Activated CD4-positive, alpha-beta T cell treated with anti-CD3 and anti-CD28 coated beads for 24 hours (primary cell): ENCODE measurements at regions not wholly inside any gene's neighbourhood (a gene's known extent, or its start where the extent isn't known, plus 50 kb on each side); places are given as distances from the start of the nearest gene placed in this dataset.
"Not testable (repeated sequence)": the region's sequence is repeated elsewhere in the genome, so short reads cannot be mapped to it uniquely, and the experiment has no call there.

Experiments used
- DNase-seq, 2 donors: peaks; one replicate each; pipeline ENCODE4 v3.0.0-alpha.2; 2020; ENCODE audit warnings: low read depth in 2 of 2

DNA sequence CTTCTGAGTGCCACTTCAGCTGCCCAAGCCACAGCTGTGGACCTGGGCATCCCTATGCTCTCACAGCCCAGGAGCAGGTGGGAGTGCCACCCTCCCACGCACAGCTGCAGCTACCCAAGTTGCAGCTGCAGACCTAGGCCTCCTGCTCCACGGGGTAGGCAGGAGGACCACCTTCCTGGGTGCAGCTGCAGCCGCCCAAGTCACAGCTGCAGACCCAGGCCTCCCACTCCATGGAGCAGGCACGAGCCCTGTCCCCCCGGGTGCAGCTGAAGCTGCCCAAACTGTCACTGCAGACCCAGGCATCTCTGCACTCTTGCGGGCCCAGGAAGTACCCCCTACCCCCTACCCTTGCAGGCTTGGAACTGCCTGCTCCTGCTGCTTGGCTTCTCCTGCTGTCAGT, 260.2 kb downstream of the XPNPEP1 start:
- DNase-seq: no peak

GRCh38 chr10:109652612-109653011, 270.7 kb downstream of the XPNPEP1 start:
- not testable (repeated sequence) for DNase-seq

DNA sequence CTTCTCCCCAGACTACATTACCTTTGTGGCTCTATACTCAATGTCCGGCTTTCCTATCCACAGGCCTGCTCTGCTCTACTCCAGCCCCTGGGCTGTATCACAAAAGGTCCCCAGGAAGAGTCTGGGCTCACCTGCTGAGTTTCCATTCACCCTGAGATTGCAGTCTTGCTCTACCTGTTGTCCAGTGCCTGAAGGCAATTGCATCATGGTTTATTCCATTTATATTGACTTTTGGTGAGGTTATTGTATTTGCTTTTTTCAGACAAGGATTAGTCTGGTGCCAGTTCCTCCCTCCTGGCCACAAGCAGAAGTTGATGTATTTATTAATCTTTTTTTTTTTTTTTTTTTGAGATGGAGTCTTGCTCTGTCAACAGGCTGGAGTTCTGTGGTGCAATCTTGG, 273.1 kb downstream of the XPNPEP1 start:
- DNase-seq: no peak

- DNase-seq: no peak
These were observed 275.7 kb downstream of the XPNPEP1 start for GRCh38 chr10:109647627-109648026.

- DNase-seq: no peak
These were observed 289.5 kb downstream of the XPNPEP1 start for GRCh38 chr10:109633846-109634245.

GRCh38 chr10:109633017-109633416, 290.3 kb downstream of the XPNPEP1 start:
- not testable (repeated sequence) for DNase-seq

GRCh38 chr10:109624939-109625338, 298.4 kb downstream of the XPNPEP1 start:
- no peak for DNase-seq

- DNase-seq: no peak
These were observed 300.7 kb downstream of the XPNPEP1 start for GRCh38 chr10:109622566-109622965.

GRCh38 chr10:109620396-109620795, 302.9 kb downstream of the XPNPEP1 start:
- DNase-seq: no peak

DNA sequence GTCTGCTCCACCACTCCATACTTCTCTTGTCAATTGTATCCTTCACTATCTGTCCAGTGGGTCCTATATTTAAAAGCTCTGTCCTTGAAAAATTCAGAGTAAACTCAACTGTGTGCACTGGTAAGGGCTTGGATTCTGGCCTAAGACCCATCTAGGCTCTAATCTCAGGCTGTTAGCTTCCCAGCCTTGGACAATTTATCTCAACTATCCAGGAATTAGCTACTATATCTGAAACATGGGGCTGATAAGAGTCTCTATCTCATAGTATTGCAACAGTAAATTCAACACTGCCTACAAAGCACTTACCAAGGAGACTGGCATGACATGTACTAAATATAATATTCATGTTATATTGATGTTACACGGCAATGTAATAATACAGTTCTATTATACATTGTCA, 303.4 kb downstream of the XPNPEP1 start:
- no peak for DNase-seq

GRCh38 chr10:109618748-109619147, 304.6 kb downstream of the XPNPEP1 start:
- DNase-seq: no peak

- no peak for DNase-seq
These were observed 305.0 kb downstream of the XPNPEP1 start for GRCh38 chr10:109618301-109618700.

- DNase-seq: no peak
These were observed 306.8 kb downstream of the XPNPEP1 start for GRCh38 chr10:109616359-109616980.

DNA sequence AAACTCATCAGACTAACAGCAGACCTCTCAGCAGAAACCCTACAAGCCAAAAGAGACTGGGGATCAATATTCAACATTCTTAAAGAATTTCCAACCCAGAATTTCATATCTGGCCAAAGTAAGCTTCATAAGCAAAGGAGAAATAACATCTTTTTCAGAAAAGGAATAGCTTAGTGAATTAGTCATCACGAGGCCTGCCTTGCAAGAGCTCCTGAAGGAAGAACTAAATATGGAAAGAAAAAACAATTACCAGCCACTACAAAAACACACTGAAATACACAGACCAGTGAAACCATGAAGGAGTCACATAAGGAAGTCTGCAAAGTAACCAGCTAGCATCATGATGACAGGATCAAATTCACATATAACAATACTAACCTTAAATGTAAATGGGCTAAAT, 328.0 kb downstream of the XPNPEP1 start:
- not testable (repeated sequence) for DNase-seq

GRCh38 chr10:109593682-109594081, 329.6 kb downstream of the XPNPEP1 start:
- DNase-seq: no peak

DNA sequence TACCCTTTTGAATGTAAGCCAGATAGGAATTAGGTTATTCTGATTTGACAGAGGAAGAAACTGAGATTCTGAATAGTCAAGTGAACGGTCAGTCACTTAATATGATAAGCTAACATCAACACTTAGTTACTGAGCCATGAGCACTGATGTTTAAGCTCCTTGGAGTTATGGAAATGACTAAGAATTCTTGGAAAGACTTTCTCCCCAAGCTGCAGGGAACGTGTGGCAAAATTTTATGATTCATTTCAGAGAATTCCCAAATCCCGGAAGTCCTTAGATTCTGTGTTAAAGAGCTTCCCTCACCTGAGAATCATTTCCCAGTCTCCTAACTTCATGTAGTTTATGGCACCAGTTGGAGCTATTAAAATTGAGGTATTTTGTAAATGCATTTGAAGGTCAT, 330.9 kb downstream of the XPNPEP1 start:
- no peak for DNase-seq

DNA sequence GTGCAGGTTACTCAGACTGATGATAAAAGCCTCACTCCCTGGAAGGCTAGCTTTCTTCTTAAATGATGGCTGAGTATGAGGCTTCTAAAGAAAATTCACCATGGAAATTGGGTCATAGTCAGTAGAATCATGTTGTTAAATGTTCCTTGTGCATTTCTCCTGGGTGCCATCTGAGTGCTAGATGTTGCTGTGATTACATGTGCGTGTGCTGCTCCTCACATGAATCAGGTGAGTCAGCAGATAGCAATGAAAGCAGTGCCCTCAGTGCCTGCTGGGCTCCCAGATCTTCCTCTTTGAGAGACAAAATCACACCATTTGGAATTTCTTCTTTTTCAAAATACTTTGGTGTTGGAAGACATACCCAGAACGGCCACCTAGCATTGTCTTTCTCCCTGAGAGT, 331.7 kb downstream of the XPNPEP1 start:
- no peak for DNase-seq

GRCh38 chr10:109588259-109588658, 335.1 kb downstream of the XPNPEP1 start:
- no peak for DNase-seq

DNA sequence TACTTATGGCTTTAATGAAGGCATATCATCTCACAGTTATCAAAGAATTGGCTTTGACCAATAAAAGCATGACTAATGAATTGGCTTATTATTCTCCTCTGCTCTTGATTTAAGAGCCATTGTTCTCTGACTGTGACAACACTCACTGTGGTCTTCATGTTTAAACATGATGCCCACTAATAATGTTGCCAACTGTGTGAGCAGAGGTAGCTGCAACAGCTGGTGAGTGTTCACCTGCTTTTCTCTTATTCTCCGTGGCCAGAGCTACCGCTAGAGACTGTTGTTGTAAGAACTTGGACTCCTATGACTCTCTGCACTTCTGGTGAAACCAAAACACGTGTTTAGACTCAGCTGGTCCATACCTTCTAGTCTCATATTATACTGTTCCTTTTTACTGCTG, 335.9 kb downstream of the XPNPEP1 start:
- no peak for DNase-seq

- no peak for DNase-seq
These were observed 366.9 kb downstream of the XPNPEP1 start for GRCh38 chr10:109556399-109556798.

DNA sequence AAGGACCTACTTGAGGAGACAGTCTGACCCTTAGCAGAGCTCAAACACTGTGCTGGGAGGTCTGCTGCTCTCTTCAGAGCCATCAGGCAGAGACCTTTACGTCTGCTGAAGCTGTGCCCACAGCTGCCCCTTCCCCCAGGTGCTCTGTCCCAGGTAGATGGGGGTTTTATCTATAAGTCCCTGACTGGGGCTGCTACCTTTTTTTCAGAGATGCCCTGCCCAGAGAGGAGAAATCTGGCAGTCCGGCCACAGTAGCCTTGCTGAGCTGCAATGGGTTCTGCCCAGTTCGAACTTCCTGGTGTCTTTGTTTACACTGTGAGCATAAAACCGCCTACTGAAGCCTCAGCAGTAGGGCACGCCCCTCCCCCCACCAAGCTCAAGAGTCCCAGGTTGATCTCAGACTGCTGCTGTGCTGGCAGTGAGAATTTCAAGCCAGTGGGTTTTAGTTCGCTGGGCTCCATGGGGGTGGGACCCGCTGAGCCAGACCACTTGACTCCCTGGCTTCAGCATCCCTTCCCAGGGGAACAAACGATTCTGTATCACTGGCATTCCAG, 381.2 kb downstream of the XPNPEP1 start:
- DNase-seq: not testable (repeated sequence)

DNA sequence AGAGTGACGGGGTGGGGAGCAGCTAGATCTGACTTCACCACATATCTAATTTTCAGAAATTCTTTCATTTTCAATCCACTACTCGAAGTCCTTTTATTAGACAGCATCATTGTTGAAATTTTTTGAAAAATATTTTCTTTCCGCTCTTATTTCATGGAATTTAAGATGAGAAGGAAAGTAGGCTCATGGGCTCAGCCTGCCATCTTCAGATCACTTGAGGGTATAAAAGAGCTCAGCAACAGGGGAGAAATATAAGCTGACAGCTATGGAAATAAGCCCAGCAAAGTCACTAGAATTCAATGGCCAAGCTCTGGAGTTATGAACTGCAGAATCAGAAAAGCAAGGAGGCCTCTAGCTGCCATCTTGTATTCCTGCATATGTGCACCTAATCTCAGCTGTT, 389.1 kb downstream of the XPNPEP1 start:
- no peak for DNase-seq

GRCh38 chr10:109529258-109529657, 394.1 kb downstream of the XPNPEP1 start:
- no peak for DNase-seq

- no peak for DNase-seq
These were observed 405.6 kb downstream of the XPNPEP1 start for GRCh38 chr10:109517748-109518147.
